GM23338 (cell line): ENCODE measurements at regions not wholly inside any gene's neighbourhood (a gene's known extent, or its start where the extent isn't known, plus 50 kb on each side); places are given as distances from the start of the nearest gene placed in this dataset.

Experiments
- ATAC-seq: fragments of 200-7000 bp; cut with Tn5 transposase; 3 replicates; pipeline ENCODE4 v1.9.1; 2020
- DNase-seq: peaks from one replicate; pipeline ENCODE4 v3.0.0-alpha.2; 2015; ENCODE audit warnings: low spot score
- H2AFZ ChIP-seq: fragments of 200-600 bp; sonication (generic); 2 replicates; pipeline ENCODE4 v1.8.0; 2016; ENCODE audit warnings: antibody characterized with exemption, mild to moderate bottlenecking, moderate library complexity
- H3F3A ChIP-seq: fragments of 200-600 bp; sonication (generic); replicated peaks from 2 replicates; pipeline ENCODE4 v1.8.0; 2017; ENCODE audit warnings: antibody characterized with exemption, mixed run types, low read depth
- H3K27ac ChIP-seq: fragments of 200-600 bp; sonication (generic); 2 replicates; pipeline ENCODE4 v1.6.1; 2016; ENCODE audit warnings: low read depth
- H3K27me3 ChIP-seq: fragments of 200-600 bp; sonication (generic); 2 replicates; pipeline ENCODE4 v1.8.0; 2016; ENCODE audit warnings: mild to moderate bottlenecking, mixed run types, moderate library complexity; ENCODE audit not compliant: insufficient read depth
- H3K36me3 ChIP-seq: fragments of 200-600 bp; sonication (generic); 2 replicates; pipeline ENCODE4 v1.8.0; 2016; ENCODE audit warnings: mild to moderate bottlenecking; ENCODE audit not compliant: insufficient read depth
- H3K4me1 ChIP-seq: fragments of 200-600 bp; sonication (generic); 2 replicates; pipeline ENCODE4 v1.8.0; 2016; ENCODE audit warnings: mild to moderate bottlenecking, moderate library complexity; ENCODE audit not compliant: insufficient read depth
- H3K4me2 ChIP-seq: fragments of 200-600 bp; sonication (generic); 2 replicates; pipeline ENCODE4 v1.7.1; 2017; ENCODE audit warnings: mixed run types
- H3K4me3 ChIP-seq: fragments of 200-600 bp; sonication (generic); 2 replicates; pipeline ENCODE4 v1.6.1; 2016; ENCODE audit warnings: mixed run types
- H3K79me2 ChIP-seq: fragments of 200-600 bp; sonication (generic); replicated peaks from 2 replicates; pipeline ENCODE4 v1.8.0; 2017; ENCODE audit warnings: mild to moderate bottlenecking; ENCODE audit not compliant: insufficient read depth
- H3K9me2 ChIP-seq: fragments of 200-600 bp; sonication (generic); 2 replicates; pipeline ENCODE4 v1.8.0; 2017; ENCODE audit not compliant: insufficient read depth
- H4K20me1 ChIP-seq: fragments of 200-600 bp; sonication (generic); replicated peaks from 2 replicates; pipeline ENCODE4 v1.8.0; 2017; ENCODE audit warnings: mild to moderate bottlenecking; ENCODE audit not compliant: insufficient read depth
- H3K27ac Mint-ChIP-seq: 2 replicates; pipeline ENCODE4 v1.8.0; 2020; ENCODE audit warnings: inconsistent platforms, mild to moderate bottlenecking, moderate library complexity, mixed read lengths
- H3K27me3 Mint-ChIP-seq: 3 replicates; pipeline ENCODE4 v1.8.0; 2022; ENCODE audit warnings: low read depth, mild to moderate bottlenecking, moderate library complexity, mixed read lengths, inconsistent platforms; ENCODE audit not compliant: insufficient read depth, poor library complexity
- H3K36me3 Mint-ChIP-seq: 3 replicates; pipeline ENCODE4 v1.8.0; 2021; ENCODE audit warnings: low read depth, mild to moderate bottlenecking, inconsistent platforms, moderate library complexity, mixed read lengths
- H3K4me1 Mint-ChIP-seq: 3 replicates; pipeline ENCODE4 v1.8.0; 2020; ENCODE audit warnings: mild to moderate bottlenecking, inconsistent platforms, mixed read lengths
- H3K4me3 Mint-ChIP-seq: 3 replicates; pipeline ENCODE4 v1.8.0; 2021; ENCODE audit warnings: moderate library complexity, mild to moderate bottlenecking, inconsistent platforms, mixed read lengths
- H3K9me3 Mint-ChIP-seq: 3 replicates; pipeline ENCODE4 v1.8.0; 2020; ENCODE audit warnings: moderate library complexity, mild to moderate bottlenecking, inconsistent platforms, mixed read lengths
- CREB1 ChIP-seq: fragments of 250-450 bp; sonication (Bioruptor Pico); IDR thresholded peaks from 2 replicates; pipeline ENCODE4 v1.5.0; 2020; ENCODE audit warnings: low read depth, mild to moderate bottlenecking, moderate library complexity
- CTCF ChIP-seq, 2 experiments: fragments of 200-600 bp in 1 of 2; sonication (generic) in 1 of 2; conservative IDR thresholded peaks; 2 replicates each; pipeline versions ENCODE4 v1.5.1 to v1.6.1; 2016 to 2017; ENCODE audit warnings: antibody characterized with exemption in 2 of 2, low read depth in 2 of 2, mild to moderate bottlenecking in 2 of 2, moderate library complexity in 1 of 2
- EZH2 ChIP-seq: fragments of 200-600 bp; sonication (generic); IDR thresholded peaks from one replicate; pipeline ENCODE4 v1.8.0; 2017; ENCODE audit warnings: antibody characterized with exemption, mild to moderate bottlenecking, low read depth; ENCODE audit not compliant: unreplicated experiment
- EZH2phosphoT487 ChIP-seq: fragments of 200-600 bp; sonication (generic); IDR thresholded peaks from one replicate; pipeline ENCODE4 v1.8.1; 2018; ENCODE audit warnings: antibody characterized with exemption; ENCODE audit not compliant: unreplicated experiment
- JUNB ChIP-seq: IDR thresholded peaks from one replicate; pipeline ENCODE4 v1.6.1; 2016; ENCODE audit warnings: antibody characterized with exemption; ENCODE audit not compliant: unreplicated experiment
- NANOG ChIP-seq: IDR thresholded peaks from 2 replicates; pipeline ENCODE4 v1.6.1; 2016; ENCODE audit warnings: antibody characterized with exemption, borderline replicate concordance
- POLR2AphosphoS5 ChIP-seq: IDR thresholded peaks from 2 replicates; pipeline ENCODE4 v1.6.1; 2016; ENCODE audit warnings: antibody characterized with exemption, low read depth
- REST ChIP-seq: IDR thresholded peaks from one replicate; pipeline ENCODE4 v1.6.1; 2018; ENCODE audit warnings: antibody characterized with exemption; ENCODE audit not compliant: unreplicated experiment
- STAT1 ChIP-seq: IDR thresholded peaks from one replicate; pipeline ENCODE4 v1.6.1; 2016; ENCODE audit warnings: antibody characterized with exemption; ENCODE audit not compliant: unreplicated experiment
- ZNF114 ChIP-seq: fragments of 250-450 bp; sonication (Bioruptor Pico); IDR thresholded peaks from 2 replicates; pipeline ENCODE4 v1.5.0; 2020; ENCODE audit warnings: mild to moderate bottlenecking, moderate library complexity
- ZNF331 ChIP-seq: fragments of 250-450 bp; sonication (Bioruptor Pico); IDR thresholded peaks from 2 replicates; pipeline ENCODE4 v1.5.0; 2020; ENCODE audit warnings: low read depth, mild to moderate bottlenecking, moderate library complexity
- TF ChIP-seq, protein P1 (sequence below): fragments of 250-450 bp; sonication (Bioruptor Pico); IDR thresholded peaks from 2 replicates; pipeline ENCODE4 v1.5.0; 2020; ENCODE audit warnings: mild to moderate bottlenecking, moderate library complexity
- TF ChIP-seq, protein P2 (sequence below): IDR thresholded peaks from 2 replicates; pipeline ENCODE4 v1.6.1; 2016; ENCODE audit warnings: antibody characterized with exemption

- Mint-ChIP-seq H3K9me3 (peaks cover 29% of the 10 kb centered on the region), H3K27me3 (no peaks in the 10 kb centered on the region), H3K4me1 (no peaks in the 10 kb centered on the region), H3K27ac (no peak overlapping the region), H3K4me3 (no peak overlapping the region), H3K36me3 (peaks cover 17% of the 10 kb centered on the region; the same call in 2 of the 3 replicates)
- TF ChIP-seq POLR2AphosphoS5 (no peak), CTCF (conservative IDR thresholded peaks at IDR 0.05; ENCODE audit: low read depth in 2 of 2) (no peak), STAT1 (no peak), REST (no peak), EZH2phosphoT487 (no peak), ZNF331 (CRISPR knock-in tag) (no peak), NANOG (no peak), JUNB (no peak), CREB1 (CRISPR knock-in tag) (no peak), EZH2 (no peak), ZNF114 (CRISPR knock-in tag) (no peak)
- TF ChIP-seq, protein P1, sequence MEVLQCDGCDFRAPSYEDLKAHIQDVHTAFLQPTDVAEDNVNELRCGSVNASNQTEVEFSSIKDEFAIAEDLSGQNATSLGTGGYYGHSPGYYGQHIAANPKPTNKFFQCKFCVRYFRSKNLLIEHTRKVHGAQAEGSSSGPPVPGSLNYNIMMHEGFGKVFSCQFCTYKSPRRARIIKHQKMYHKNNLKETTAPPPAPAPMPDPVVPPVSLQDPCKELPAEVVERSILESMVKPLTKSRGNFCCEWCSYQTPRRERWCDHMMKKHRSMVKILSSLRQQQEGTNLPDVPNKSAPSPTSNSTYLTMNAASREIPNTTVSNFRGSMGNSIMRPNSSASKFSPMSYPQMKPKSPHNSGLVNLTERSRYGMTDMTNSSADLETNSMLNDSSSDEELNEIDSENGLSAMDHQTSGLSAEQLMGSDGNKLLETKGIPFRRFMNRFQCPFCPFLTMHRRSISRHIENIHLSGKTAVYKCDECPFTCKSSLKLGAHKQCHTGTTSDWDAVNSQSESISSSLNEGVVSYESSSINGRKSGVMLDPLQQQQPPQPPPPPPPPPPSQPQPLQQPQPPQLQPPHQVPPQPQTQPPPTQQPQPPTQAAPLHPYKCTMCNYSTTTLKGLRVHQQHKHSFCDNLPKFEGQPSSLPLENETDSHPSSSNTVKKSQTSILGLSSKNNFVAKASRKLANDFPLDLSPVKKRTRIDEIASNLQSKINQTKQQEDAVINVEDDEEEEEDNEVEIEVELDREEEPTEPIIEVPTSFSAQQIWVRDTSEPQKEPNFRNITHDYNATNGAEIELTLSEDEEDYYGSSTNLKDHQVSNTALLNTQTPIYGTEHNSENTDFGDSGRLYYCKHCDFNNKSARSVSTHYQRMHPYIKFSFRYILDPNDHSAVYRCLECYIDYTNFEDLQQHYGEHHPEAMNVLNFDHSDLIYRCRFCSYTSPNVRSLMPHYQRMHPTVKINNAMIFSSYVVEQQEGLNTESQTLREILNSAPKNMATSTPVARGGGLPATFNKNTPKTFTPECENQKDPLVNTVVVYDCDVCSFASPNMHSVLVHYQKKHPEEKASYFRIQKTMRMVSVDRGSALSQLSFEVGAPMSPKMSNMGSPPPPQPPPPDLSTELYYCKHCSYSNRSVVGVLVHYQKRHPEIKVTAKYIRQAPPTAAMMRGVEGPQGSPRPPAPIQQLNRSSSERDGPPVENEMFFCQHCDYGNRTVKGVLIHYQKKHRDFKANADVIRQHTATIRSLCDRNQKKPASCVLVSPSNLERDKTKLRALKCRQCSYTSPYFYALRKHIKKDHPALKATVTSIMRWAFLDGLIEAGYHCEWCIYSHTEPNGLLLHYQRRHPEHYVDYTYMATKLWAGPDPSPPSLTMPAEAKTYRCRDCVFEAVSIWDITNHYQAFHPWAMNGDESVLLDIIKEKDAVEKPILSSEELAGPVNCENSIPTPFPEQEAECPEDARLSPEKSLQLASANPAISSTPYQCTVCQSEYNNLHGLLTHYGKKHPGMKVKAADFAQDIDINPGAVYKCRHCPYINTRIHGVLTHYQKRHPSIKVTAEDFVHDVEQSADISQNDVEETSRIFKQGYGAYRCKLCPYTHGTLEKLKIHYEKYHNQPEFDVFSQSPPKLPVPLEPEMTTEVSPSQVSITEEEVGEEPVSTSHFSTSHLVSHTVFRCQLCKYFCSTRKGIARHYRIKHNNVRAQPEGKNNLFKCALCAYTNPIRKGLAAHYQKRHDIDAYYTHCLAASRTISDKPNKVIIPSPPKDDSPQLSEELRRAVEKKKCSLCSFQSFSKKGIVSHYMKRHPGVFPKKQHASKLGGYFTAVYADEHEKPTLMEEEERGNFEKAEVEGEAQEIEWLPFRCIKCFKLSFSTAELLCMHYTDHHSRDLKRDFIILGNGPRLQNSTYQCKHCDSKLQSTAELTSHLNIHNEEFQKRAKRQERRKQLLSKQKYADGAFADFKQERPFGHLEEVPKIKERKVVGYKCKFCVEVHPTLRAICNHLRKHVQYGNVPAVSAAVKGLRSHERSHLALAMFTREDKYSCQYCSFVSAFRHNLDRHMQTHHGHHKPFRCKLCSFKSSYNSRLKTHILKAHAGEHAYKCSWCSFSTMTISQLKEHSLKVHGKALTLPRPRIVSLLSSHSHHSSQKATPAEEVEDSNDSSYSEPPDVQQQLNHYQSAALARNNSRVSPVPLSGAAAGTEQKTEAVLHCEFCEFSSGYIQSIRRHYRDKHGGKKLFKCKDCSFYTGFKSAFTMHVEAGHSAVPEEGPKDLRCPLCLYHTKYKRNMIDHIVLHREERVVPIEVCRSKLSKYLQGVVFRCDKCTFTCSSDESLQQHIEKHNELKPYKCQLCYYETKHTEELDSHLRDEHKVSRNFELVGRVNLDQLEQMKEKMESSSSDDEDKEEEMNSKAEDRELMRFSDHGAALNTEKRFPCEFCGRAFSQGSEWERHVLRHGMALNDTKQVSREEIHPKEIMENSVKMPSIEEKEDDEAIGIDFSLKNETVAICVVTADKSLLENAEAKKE = no peak
- TF ChIP-seq, protein P2, sequence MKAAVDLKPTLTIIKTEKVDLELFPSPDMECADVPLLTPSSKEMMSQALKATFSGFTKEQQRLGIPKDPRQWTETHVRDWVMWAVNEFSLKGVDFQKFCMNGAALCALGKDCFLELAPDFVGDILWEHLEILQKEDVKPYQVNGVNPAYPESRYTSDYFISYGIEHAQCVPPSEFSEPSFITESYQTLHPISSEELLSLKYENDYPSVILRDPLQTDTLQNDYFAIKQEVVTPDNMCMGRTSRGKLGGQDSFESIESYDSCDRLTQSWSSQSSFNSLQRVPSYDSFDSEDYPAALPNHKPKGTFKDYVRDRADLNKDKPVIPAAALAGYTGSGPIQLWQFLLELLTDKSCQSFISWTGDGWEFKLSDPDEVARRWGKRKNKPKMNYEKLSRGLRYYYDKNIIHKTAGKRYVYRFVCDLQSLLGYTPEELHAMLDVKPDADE = no peak
- Histone ChIP-seq H2AFZ (no peak overlapping the region), H3F3A (no peaks in the 10 kb centered on the region), H3K36me3 (peaks cover 2% of the 10 kb centered on the region; the same call in 1 of the 2 replicates), H3K27ac (no peak overlapping the region), H3K4me1 (no peaks in the 10 kb centered on the region), H3K4me3 (no peak overlapping the region), H3K27me3 (no peaks in the 10 kb centered on the region), H4K20me1 (no peaks in the 10 kb centered on the region), H3K79me2 (no peaks in the 10 kb centered on the region), H3K9me2 (no peaks in the 10 kb centered on the region), H3K4me2 (no peak overlapping the region)
- no peak for DNase-seq
- no peak for ATAC-seq
Observed at GRCh38 chr5:97575322-97575721, 392.3 kb upstream of the RIOK2 start.
